ENCODE measurements at regions not wholly inside any gene's neighbourhood (a gene's known extent, or its start where the extent isn't known, plus 50 kb on each side); places are given as distances from the start of the nearest gene placed in this dataset.
"Not testable (repeated sequence)": the region's sequence is repeated elsewhere in the genome, so short reads cannot be mapped to it uniquely, and the experiment has no call there.

DNA sequence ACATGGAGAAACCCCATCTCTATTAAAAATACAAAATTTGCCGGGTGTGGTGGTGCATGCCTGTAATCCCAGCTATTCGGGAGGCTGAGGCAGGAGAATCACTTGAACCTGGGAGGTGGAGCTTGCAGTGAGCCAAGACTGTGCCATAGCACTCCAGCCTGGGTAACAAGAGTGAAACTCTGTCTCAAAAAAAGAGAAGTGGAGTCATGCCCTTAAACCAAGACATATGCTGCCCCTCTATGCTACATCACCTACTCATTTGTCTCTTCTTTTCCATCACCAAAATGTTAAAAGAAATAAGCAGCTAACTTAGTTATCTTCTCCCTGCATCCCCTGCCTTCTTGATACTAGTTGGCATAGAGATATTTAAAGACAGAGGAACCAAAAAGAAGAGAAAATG lies 63.4 kb upstream of the RBPJ start:
- DNase-seq = not testable (repeated sequence)

DNA sequence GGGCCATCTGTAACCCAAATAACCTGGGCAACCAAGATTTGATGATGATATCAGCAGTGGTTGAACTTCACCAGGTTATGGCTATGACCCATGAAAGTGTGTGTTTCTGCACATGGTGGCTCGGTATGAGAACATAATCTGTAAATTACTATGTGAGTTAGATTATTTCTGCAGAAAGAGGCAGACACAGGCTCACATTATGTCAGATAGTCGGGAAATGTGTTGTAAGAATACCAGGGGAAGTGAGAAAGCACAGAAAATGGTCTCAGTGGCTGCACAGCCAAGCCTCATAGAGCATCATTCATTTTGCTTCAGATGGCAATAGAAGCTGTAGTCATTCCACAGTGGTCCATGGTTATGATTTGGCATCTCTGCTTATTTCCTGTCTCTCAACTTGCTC lies 63.0 kb upstream of the RBPJ start:
- no peak for DNase-seq

DNA sequence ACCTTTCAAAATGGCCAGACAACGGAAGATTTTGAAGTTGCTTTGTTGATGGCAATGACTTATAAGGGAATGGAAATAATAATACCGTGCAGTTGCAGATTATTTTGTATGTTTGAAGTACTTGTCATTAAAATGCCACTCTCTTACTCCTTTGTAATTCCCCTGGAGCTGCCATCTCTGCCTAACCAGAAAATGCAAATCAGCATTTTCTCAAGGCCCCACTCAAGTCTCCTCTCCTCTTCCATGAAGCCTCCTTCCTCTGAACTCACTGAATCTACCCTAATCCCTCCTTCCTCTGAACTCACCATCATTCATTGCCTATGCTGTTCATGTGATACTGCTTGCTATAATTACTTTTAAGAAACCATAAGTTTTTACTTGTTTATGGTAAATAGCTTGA lies 60.2 kb upstream of the RBPJ start:
- DNase-seq = no peak

DNA sequence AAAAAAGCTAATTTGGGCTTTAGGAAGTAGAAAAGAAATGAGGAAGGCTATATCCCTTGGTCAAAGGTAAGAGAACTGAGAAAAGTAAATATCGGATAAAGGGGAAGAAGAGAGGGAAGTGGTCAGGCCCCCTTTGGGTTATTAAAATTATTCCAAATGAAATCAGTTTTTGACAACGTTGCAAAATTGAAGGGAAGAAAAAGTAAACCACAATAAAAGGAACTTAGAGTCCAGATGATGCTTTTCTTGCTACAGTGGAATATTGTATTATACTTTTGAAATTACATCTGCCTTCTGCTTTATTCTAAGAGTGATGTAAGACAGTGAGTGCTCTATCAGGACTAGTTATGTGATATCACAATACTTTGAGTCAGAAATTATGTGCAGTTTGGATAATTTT lies 59.4 kb upstream of the RBPJ start:
- no peak for DNase-seq

DNA sequence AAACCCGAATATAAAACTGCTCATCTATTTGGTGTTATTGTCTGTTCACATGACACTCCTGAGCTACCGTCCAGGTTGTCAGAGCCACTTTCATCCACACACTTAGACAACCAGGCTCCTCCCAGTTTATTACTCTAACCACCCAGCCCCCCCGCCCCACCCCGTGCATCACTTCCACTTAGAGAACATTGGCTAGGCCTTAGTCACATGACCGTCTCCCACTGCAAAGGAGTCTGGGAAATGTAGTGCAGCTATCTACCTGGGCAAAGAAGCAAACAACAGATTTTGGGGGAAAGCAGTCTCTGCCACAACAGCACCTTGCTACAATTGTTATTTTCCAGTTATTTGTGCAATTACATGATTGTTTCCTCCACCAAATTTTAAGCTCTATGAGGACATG lies 57.6 kb upstream of the RBPJ start:
- DNase-seq = no peak

DNA sequence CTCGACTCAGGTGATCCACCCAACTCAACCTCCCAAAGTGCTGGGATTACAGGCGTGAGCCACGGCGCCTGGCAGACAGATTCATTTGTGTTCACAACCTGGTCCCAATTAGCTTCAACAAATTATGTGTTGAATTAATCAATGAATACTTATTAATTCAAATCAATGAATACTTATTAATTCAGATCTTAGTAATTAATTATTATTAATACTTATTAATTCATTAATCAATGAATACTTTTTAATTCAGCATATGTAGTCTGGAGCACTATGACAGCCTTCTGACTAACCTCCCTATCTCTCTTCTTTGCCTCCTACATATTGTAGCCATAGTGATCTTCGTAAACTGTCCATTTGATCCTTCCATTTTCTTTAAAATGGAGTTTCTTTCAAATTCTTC lies 56.7 kb upstream of the RBPJ start:
- DNase-seq = no peak

DNA sequence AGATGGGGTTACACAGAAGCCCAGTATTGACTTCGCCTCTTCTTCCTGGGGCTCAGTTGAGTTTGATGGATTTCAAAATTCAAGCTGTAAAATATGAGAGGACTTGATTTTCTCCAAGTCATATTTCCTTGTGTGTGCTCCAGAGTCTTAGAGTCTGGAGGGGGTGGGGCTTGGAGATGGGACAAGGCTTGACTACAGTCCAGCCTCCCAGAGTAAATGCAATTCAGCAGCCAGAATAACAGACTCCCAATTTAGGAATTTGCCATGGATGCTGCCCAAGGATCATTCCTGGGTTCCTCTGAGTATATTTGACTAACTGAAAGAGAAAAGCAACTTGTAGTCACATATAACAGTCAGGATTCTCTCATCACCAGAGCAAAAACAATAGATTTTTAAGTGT lies 53.7 kb upstream of the RBPJ start:
- DNase-seq = no peak

DNA sequence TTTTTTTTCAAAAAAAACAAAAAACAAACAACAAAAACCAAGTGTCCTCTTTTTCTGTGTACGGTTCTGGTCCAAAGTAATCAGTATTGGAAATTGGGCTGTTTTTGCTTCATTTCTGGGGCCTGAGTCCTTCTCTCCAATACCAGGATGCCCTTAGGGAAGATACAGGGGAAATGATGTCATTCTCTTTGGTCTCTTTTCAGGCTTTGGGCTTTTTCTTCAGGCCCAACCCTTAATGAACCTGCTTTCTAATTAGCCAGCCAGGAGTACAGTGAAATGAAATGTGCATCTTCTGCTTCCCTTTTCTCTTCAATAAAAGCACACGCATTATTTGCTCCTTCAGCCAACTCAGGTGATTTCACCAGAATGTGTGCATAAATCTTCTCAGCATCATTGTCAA lies 52.6 kb upstream of the RBPJ start:
- no peak for DNase-seq

DNA sequence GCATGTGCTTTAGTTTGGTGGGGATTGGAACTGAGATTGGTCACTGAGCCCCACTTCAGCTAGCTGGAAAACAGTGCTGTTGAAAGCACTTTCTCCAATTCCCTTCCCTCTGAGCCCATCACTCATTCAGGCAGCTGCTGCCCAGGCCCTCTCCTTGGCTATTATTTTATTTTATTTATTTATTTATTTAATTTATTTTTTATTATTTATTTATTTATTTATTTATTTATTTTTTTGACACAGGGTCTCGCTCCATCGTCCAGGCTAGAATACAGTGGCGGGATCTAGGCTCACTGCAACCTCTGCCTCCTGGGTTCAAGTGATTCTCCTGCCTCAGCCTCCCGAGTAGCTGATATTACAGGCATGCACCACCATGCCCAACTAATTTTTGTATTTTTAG lies 51.8 kb upstream of the RBPJ start:
- DNase-seq = no peak
